GM19372 (cell line): ENCODE measurements at regions not wholly inside any gene's neighbourhood (a gene's known extent, or its start where the extent isn't known, plus 50 kb on each side); places are given as distances from the start of the nearest gene placed in this dataset.
"Not testable (repeated sequence)": the region's sequence is repeated elsewhere in the genome, so short reads cannot be mapped to it uniquely, and the experiment has no call there.

Source experiments
- ATAC-seq: cut with Tn5 transposase; IDR thresholded peaks from one replicate; pipeline ENCODE4 v1.9.1; 2021; ENCODE audit warnings: mild to moderate bottlenecking, low read depth, moderate library complexity; ENCODE audit not compliant: unreplicated experiment

DNA sequence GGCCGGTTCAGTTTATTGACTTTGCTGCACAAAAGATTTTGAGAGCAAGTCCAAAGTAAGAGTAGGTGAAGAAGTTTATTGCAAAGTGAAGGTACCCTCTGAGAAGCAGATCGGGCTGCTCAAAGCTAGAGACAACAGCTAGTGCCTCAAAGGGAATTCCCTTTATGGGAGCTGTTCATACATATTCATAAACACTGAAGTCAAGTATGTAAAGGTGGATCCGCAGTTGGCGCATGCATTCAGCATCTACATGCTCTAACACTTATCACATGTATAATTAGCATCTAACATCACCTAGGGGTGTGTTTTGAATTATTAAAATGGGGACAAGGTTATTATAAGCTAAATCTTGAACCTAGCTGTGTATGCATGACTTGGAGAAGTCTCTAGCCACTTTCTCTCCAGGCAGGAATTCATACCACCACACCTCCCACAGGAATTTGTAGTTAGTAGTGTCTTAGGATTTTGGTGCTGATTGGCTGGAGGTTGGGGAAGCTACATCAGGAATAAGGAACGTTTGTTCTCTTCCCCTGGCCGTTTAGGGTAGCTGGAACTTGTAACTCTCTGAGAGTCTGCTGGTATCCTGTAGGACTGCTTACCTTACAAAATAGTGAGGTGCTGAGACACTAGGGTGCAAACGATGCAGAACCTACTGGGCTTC lies 1633.9 kb downstream of the GRIK2 start:
- no peak for ATAC-seq

DNA sequence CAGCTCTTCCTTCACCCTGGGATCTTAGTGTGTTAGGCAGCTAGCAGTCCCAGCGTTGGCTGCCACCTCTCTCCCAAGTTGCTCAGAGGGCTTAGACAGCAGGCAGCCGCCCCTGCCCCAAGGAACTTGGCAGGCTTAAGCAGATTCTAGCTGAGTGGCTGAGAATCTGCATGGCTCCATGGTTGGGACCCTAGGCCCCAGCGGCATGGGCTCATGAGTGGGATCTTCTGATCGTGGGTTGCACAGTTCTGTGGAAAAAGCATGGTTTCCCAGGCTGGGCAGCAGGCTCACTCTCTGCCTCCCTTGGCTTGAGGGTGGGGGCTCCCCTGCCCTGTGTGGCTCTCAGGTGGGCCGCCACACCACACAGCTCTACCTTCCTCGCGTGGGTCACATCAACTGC lies 1624.9 kb downstream of the GRIK2 start:
- ATAC-seq = no peak

DNA sequence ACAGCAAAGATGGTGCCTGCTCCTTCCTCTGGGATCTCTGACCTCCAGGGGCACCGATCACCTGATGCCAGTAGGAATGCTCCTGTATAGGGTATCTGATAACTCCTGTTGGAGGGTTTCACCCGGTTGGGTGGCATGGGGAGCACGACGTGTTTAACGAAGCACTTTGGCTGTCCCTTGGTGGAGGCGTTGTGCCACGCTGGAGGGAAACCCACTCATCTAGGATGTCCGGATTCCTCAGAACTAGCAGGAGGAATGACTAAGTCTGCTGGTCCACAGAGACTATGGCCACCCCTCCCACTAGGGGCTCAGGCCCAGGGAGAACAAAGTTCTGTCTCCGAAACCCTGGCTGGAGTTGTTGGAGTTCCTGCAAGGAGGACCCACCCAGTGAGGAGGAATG lies 1624.4 kb downstream of the GRIK2 start:
- ATAC-seq = no peak

DNA sequence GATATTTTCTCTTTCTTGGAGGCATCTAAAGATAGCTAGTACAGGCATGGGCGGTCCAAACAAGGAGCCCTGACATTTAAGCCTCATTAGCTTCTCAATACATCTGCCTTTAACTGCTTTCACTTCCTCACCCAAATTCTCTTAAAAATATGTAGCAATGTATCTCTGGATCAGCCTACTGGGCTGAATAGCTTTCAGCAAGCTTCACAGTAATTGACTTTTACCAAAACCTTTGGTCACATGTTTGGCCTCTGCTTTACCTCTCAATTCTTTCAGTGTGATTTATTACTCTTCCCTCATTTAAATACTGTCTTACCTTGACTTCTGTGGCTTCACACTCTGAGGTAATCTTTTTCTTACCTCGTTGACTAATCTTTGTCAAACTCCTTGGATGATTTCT lies 1618.1 kb downstream of the GRIK2 start:
- ATAC-seq = no peak

DNA sequence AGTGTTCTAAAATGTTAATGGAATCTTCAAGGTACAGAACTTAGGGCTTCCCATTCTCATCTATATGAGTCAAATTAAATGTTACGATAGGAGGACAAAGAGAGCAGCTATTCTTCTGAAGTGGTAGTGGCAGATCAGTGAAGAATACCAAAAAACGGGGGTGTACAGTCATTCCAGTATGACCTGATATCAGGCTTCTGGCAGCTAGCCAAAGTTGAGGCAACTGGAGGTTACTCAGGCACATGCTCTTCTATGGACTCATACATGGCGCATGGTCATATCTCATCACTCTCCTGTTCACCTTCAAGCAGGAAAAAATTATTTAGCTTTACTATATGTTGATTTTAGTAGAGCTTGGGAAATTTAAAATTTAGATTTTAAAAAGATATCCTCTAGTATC lies 1608.8 kb downstream of the GRIK2 start:
- no peak for ATAC-seq

DNA sequence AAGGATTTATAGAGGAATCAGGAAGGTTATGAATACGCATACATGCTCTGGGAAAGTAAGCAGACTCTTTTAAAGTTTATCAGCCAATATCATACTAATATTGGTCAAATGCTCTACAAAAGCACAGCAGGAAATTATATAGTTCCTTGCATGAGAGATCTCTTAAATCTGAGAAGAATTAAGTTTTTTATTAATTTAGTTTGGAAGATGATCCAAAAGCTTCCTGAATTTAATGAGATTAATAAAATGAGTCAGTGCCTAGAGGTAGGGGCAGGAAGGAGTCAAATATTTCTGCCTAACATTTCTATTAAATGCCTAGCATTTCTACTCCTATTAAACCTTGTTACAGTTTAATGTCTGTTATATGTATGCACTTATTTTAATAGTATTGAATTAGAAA lies 1608.2 kb downstream of the GRIK2 start:
- ATAC-seq = no peak

DNA sequence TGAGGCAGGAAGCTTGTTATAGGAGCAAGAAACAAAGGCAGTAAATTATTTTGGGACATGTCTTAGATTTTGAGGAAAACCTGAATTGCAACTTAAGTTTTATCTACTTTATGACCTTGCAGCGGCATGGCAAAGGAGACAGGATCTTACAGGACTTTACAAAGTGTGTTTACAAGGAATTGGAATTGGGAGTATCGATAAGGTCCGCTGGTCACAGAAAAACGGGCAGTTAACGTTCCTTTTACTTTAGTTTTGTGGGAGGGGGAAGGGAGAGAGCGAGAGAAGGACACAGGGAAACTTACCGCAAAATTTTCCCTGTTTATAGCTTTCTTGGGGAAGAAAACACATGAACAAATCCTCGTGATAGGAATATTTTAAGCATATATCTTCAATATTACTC lies 1607.2 kb downstream of the GRIK2 start:
- no peak for ATAC-seq

DNA sequence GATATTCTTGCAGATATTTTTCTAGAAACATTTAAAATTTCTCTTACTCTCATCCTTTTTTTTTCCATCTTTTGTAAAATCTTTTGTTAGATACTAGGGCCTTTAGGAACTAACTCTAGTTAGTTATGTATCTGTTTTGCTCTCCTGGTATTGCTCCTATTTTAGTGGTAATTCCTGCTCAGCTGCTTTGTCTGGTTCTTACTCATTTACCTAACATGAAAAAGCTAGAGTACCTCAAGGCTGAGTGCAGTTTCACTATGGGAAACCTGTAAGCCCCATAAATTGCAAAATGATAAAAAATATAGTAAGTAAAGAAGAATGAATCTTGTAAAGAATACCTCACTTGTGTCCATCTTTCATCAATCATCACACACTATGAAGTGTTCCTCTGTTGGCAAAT lies 1602.0 kb downstream of the GRIK2 start:
- ATAC-seq = no peak

DNA sequence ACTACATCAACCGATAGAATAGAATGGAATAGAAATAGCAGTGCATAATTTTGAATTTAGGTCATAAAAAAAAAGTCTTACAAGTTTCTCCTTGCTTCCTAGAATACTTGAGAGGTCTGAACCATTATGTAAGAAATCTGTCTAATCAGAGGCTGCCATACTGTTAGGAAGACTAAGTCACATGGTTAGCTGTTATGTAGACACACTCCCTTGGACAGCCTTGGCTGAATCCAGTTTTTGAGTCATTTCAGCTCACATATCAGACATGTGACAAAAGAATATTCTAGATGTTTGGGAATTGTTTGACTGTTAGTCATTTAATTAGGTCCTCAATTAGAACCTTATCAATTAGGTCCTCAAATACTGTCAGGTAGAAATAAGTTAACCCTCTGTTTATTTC lies 1601.4 kb downstream of the GRIK2 start:
- no peak for ATAC-seq

DNA sequence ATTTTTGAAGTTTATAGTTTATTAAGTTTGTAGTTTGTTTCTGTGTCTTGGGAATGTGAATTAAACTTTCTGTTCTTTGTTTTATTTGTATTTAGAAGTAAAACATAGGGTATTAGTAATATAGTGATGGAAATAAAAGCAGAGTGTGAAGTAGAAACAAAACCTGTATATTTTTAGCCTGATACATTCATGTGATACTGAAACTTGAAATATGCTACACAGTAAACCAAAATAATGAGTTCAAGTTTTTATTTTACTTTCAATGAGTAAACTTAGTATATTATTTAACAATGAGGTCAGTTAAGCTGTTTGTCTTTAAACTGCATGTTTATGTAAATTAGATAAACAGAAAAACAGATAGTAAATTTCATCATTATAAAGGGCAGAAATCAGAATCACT lies 1592.6 kb downstream of the GRIK2 start:
- peak; percentile 70 for ATAC-seq

DNA sequence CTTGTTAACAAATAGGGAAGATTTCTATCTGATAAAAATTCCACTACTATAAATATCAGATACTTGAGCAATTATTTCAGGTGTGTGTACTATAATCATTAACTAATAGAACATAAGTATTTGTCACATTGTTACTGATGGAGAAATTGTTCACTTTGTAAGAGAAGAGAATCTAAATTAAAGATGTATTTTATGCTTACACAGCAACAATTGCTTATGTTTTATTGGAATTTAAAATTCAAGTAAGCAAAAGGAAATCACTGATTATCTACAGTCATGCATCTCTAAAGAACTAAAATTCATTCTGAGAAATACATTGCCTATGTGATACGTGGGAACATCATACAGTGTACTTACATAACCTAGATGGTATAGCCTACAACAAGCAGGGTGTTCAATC lies 1590.8 kb downstream of the GRIK2 start:
- no peak for ATAC-seq

DNA sequence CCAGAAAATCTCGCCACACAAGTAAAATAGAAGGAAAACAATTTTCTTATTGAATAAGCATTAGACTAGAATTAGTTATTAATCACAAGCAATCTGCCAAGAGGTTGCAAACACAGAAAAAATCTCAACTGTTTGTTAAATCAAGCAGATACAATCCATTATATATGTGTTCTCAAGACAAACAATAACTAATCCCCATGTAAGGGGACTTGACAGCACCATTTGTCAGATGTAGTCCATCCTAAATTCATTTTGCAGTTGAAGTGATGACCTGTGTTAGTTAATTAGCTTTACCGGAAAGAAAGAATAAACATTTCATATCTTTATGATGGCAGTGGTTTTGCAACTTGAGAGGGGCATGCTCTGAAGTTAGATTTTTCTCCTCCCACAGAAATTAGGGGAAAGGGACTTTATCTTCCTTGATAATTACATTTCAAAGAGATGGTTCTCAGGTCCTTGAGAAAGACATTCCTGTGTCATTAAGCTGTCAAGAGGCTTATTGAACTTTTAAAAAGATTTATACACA lies 1588.0 kb downstream of the GRIK2 start:
- no peak for ATAC-seq

DNA sequence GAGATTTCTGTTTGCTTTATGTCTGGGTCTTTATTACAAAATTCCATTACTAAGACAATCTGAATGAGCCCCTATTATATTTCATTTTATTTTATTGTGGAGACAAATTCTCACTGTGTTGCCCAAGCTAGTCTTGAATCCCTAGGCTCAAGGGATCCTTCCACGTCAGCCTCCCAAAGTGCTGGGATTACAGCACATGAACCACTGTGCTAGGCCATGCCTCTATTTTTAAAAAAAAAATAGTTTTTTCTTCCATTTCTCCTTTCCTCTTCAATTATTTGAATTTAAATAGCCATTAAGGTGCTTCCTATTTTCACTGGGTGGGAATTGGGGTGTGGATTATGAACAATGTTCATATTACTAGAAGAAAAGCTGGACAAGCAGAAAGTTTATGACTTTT lies 1587.4 kb downstream of the GRIK2 start:
- ATAC-seq = no peak

DNA sequence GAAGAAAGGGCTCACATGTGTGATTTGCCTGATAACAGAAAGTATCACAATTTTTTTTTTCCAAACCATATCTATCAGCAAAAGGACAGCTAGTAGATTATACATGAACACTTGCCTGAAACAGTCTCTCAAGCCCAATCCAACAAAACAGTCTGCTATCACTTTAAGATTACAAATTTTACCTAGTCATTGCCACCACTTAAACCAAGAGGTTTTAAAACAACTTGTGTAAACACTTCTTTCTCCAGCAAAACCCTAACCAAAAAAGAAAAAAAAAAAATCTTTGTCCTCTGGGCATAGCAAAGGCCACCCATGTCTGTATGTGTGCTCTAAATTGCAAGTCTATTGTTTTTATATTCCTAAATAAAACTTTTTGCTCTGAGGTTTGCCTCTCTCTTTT lies 1568.4 kb downstream of the GRIK2 start:
- ATAC-seq = no peak

DNA sequence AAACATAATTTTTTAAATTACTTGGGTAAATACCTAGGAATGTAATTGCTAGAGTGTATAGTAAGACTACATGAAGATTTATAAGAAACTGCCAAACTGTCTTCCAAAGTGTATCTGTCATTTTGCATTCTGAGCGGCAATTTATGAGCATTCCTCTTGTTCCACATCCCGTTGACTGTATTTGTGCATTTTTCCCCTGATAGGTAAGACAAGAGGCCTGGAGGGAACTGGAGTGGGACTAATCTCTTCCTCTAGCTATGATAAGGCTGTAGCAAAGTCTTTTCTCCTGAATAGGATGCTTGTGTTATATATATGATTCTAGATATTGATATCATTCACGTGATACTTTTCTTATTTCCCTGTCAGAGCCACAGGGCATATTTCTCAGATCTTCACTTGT lies 1557.5 kb downstream of the GRIK2 start:
- no peak for ATAC-seq

DNA sequence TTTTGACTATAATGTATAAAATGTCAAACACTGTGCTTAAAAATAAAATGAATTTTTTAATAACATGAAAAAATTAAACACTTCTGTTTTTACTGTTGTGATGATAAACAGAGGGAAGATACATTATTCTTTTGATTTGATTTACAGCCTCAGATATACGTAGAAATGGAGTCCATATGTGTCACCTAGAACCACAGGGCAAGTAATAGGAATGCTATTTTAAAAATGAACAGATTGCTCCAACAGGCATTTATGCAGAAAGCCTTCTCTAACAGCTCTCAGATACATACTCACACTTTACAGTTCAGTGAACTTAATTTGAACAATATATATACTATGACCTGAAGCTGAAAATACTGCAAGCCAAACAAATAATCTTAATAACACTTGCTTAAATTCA lies 1551.0 kb downstream of the GRIK2 start:
- no peak for ATAC-seq

DNA sequence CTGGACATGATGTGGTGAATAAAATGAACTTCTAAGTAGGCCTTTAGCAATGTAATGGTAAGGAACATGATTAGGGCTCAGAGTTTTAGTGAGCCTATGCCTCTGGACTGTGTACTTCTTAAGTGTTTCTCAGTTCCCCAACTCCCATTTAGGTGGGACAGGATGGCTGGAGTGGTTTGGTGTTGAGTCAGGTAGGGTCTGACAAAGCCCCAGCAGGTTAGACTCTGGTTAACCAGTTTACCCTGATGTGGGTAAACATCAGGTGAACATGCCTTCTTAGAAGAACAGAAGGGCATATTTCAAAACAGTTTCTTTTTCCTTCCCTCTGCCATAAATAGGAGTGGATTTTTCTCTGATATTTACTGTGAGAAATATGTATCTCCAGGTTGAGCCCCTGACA lies 1548.7 kb downstream of the GRIK2 start:
- ATAC-seq = no peak

DNA sequence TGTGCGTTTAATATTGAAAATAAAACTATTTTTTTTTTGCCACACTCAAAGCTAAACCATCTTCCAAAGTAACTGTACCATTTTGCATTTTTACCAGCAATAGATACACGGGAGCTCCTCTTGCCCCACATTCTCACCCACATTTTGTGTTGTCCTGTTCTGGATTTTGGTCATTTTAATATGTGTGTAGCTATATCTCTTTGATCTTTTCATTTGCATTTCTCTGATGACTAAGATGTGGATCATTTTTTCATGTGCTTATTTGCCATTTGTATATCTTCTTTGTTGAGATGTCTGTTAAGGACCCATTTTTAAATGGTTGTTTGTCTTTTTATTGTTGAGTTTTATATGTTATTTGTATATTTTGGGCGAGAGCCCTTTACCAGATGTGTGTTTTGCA lies 1543.5 kb downstream of the GRIK2 start:
- ATAC-seq = no peak

DNA sequence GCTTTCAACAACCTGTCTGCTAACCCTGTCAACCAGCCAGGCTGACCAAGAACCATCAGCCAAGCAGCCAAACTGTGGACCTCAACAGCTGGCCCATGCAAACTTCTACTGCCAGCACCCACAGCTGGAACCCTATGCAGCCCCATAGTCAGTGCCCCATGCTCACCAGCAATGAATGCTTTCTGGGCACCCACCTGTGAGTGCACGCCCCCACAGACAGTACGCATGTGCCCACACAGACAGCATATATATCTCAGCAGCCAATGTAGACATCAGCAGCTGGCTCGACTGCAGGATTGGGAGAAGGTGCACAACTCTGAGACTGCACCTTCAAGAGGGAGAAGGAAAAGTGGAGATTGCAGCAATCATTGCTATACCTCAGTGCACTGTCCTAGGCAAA lies 1534.6 kb downstream of the GRIK2 start:
- ATAC-seq = no peak

DNA sequence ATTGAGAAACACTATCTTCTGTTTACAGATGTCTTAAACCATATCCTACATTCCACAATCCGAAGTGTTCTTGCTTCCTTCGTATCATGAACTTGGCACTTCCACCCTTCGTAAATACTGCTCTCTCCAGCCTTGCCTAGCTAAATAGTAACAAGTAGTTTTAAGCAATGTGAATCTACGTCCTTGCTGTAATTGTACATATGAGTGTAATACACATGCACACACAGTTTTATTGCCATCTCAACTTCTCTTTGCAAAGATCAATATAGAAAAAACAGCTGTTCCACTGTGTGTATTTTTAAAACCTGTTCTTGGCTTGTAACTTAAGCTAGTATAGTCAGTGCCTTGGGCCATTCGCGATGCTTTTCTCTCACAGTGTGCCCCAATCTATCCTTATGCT lies 1524.7 kb downstream of the GRIK2 start:
- no peak for ATAC-seq

DNA sequence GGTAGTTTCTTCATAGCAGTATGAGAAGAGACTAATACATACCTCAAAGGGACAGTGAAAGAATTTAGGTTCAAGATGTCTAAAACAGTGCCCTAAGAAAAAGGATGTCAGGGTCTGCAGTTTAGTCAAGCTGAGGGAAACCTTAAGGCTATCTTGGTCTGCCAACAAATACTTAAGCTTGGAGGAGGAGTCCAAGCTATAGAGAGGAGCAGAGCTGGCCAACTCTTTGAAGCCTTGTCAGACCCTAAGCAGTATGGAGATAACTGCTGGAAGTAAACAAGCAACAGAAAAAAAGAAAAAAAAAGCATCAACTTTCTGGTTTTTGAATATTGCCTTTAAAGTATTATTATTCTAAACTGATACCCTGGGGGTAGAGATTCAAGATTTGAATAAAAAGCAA lies 1518.1 kb downstream of the GRIK2 start:
- ATAC-seq = no peak

DNA sequence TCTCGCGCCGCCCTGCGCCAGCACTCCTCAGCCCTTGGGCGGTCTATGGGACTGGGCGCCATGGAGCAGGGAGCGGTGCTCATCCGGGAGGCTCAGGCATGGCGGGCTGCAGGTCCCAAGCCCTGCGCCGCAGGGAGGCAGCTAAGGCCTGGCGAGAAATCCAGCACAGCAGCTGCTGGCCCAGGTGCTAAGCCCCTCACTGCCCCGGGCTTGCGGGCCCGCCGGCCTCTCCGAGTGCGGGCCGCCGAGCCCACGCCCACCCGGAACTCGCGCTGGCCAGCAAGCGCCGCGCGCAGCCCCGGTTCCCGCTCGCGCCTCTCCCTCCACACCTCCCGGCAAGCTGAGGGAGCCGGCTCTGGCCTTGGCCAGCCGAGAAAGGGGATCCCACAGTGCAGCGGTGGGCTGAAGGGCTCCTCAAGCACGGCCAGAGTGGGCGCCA lies 1517.2 kb downstream of the GRIK2 start:
- ATAC-seq = not testable (repeated sequence)

DNA sequence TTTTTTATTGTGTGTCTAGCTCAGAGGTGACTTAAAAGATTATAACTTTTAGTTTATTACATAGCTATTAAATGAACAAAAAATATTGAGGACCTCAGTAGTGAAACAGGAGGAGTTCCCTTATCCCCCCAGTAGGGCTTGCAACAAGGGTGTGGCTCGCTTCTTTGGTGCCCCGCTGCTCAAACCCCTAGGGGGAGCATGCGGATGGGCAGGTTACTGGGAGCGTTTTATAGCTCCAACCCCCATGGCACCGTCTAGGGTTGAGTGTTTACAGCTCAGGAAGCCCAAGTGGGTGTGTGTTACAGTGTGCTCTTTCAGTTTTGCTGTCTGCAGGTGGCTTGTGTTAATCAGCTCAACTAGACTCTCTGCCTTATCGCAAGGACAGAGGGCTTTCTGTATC lies 1513.7 kb downstream of the GRIK2 start:
- ATAC-seq = no peak
